Putamen (tissue), 1 donor: ENCODE measurements at regions not wholly inside any gene's neighbourhood (a gene's known extent, or its start where the extent isn't known, plus 50 kb on each side); places are given as distances from the start of the nearest gene placed in this dataset.
"Not testable (repeated sequence)": the region's sequence is repeated elsewhere in the genome, so short reads cannot be mapped to it uniquely, and the experiment has no call there.

Experiments
- DNase-seq: peaks from one replicate; pipeline ENCODE4 v3.0.0-alpha.2; 2016; ENCODE audit warnings: low spot score

GRCh38 chr9:19656704-19657103 is 132.1 kb downstream of the SLC24A2 start:
- DNase-seq = no peak

GRCh38 chr9:19651681-19652080 is 137.2 kb downstream of the SLC24A2 start:
- no peak for DNase-seq

GRCh38 chr9:19650312-19650711 is 138.5 kb downstream of the SLC24A2 start:
- DNase-seq = no peak

GRCh38 chr9:19649336-19650041 is 139.3 kb downstream of the SLC24A2 start:
- DNase-seq = no peak

- no peak for DNase-seq
Measured at GRCh38 chr9:19648672-19649071, 140.2 kb downstream of the SLC24A2 start.

- no peak for DNase-seq
Measured at GRCh38 chr9:19643875-19644274, 145.0 kb downstream of the SLC24A2 start.

GRCh38 chr9:19642256-19642655 is 146.6 kb downstream of the SLC24A2 start:
- DNase-seq = peak; percentile 87

GRCh38 chr9:19641046-19641445 is 147.8 kb downstream of the SLC24A2 start:
- DNase-seq = peak; percentile 70

- peak; percentile 52 for DNase-seq
Measured at GRCh38 chr9:19640014-19640413, 148.8 kb downstream of the SLC24A2 start.

- DNase-seq = no peak
Measured at GRCh38 chr9:19637084-19637483, 151.8 kb downstream of the SLC24A2 start.

GRCh38 chr9:19634881-19635280 is 154.0 kb downstream of the SLC24A2 start:
- DNase-seq = no peak

- DNase-seq = no peak
Measured at GRCh38 chr9:19631181-19631580, 157.7 kb downstream of the SLC24A2 start.

- DNase-seq = no peak
Measured at GRCh38 chr9:19630760-19631159, 158.1 kb downstream of the SLC24A2 start.

GRCh38 chr9:19629488-19629887 is 159.3 kb downstream of the SLC24A2 start:
- DNase-seq = no peak

- not testable (repeated sequence) for DNase-seq
Measured at GRCh38 chr9:19625426-19625825, 163.4 kb downstream of the SLC24A2 start.

GRCh38 chr9:19624519-19624918 is 164.3 kb downstream of the SLC24A2 start:
- no peak for DNase-seq

- DNase-seq = no peak
Measured at GRCh38 chr9:19623941-19624340, 164.9 kb downstream of the SLC24A2 start.

- no peak for DNase-seq
Measured at GRCh38 chr9:19620326-19620725, 168.5 kb downstream of the SLC24A2 start.

GRCh38 chr9:19619221-19619620 is 169.6 kb downstream of the SLC24A2 start:
- DNase-seq = peak; percentile 74

GRCh38 chr9:19618816-19619215 is 170.0 kb downstream of the SLC24A2 start:
- DNase-seq = peak; percentile 96

- no peak for DNase-seq
Measured at GRCh38 chr9:19615036-19615624, 173.7 kb downstream of the SLC24A2 start.

GRCh38 chr9:19614294-19614693 is 174.5 kb downstream of the SLC24A2 start:
- no peak for DNase-seq

GRCh38 chr9:19600538-19600937 is 188.3 kb downstream of the SLC24A2 start:
- no peak for DNase-seq

GRCh38 chr9:19598722-19599121 is 189.9 kb downstream of the ACER2 start:
- DNase-seq = no peak
